ENCODE measurements at regions not wholly inside any gene's neighbourhood (a gene's known extent, or its start where the extent isn't known, plus 50 kb on each side); places are given as distances from the start of the nearest gene placed in this dataset.
"Not testable (repeated sequence)": the region's sequence is repeated elsewhere in the genome, so short reads cannot be mapped to it uniquely, and the experiment has no call there.

DNA sequence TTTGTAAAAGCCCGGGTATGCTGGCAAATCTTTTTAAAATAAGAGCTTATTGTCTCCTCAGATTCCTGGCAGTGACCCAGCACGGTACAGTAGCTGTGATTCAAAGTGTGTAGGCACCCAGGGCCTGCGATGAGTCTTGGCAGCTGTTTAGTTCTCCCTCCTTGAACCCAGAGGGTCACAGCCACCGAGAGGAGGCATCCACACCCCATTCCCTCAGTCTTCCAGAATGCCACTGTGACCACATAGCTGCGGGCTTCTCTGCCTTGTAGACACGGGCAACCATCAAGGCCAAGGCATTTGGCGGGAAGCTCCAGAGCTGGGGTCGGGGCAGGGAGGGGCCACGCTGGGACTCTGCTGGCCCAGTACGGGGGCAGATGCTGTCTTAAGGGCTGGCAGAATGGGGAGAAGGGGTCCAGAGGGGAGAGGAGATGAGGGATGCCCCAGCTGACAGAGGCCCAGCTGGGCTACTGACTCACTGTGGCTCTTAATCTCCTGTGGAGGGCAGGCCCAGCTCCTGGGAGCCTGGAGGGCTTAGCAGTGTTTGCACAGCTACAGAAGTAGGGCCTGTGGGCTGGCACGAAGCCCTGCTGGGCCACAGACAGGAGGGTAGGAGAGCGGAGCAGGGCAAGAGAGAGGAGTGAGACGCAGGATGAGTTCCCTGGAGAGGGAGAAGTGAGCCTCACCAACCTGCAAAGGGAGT, 68.8 kb upstream of the DLG1 start:
- TF ChIP-seq, protein P1, sequence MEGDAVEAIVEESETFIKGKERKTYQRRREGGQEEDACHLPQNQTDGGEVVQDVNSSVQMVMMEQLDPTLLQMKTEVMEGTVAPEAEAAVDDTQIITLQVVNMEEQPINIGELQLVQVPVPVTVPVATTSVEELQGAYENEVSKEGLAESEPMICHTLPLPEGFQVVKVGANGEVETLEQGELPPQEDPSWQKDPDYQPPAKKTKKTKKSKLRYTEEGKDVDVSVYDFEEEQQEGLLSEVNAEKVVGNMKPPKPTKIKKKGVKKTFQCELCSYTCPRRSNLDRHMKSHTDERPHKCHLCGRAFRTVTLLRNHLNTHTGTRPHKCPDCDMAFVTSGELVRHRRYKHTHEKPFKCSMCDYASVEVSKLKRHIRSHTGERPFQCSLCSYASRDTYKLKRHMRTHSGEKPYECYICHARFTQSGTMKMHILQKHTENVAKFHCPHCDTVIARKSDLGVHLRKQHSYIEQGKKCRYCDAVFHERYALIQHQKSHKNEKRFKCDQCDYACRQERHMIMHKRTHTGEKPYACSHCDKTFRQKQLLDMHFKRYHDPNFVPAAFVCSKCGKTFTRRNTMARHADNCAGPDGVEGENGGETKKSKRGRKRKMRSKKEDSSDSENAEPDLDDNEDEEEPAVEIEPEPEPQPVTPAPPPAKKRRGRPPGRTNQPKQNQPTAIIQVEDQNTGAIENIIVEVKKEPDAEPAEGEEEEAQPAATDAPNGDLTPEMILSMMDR (IDR thresholded peaks at IDR 0.05; ENCODE audit: low read depth, low read length, missing control alignments) = no peak
- H3K4me3 ChIP-seq (replicated peaks; ENCODE audit: low read depth, low read length) = no peak overlapping the region
- no peak for DNase-seq (ENCODE audit: extremely low read depth, low read depth)

DNA sequence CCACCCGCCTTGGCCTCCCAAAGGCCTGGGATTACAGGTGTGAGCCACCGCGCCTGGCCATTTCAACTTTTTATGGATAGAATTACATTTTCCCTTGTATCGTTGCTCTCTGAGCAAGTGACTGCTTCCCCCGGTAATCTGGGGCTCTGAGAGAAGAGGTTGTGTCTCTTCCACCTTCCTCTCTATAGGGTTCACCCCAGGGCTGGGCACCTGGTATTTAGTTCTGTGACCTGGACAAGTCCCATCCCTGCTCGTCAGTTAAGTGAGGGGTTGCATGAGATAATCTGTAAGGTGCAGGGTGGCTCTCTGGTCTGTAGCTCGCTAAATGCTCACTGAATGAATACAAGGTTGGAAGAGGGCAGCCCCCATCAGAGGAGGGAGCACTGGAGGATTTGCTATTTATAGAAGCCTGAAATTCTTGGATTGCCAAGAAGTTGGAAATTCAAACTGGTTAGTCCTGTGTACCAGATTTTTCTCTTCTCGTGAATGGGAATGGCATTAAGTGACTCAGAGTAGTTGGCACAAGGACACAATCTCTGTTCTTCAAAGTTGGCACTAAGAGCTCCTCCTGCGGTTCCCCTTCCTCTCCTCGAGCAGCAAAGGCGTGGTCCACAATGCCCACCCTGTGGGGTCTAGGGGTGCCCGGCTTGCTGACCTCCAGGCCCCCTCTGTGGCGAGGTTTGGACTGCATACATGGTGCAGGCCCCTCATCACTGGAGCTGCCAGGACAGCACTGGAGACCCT, 68.1 kb upstream of the DLG1 start:
- no peak overlapping the region for H3K4me3 ChIP-seq (replicated peaks; ENCODE audit: low read depth, low read length)
- DNase-seq (ENCODE audit: extremely low read depth, low read depth) = no peak
- TF ChIP-seq, protein P1 (IDR thresholded peaks at IDR 0.05; ENCODE audit: low read depth, low read length, missing control alignments) = no peak

DNA sequence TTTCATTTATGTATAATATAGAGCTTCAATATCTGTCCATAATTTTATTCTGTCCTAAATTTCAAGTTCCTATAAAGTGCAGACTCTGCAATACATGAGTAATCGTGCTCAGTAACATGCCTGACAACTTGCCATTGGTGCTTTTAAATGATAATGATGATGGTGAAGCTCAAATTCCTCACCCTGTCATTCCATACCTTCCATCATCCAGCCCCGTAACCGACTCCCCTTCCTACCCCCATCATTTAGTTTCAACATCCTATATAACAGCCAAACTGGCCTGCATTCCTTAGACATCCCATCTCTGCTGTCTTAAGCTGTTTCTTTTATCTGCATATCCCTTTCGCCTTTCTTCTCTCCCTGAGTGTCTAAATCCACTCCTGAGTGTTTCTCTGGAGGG, 67.2 kb upstream of the DLG1 start:
- no peak for DNase-seq (ENCODE audit: extremely low read depth, low read depth)
- TF ChIP-seq, protein P1 (IDR thresholded peaks at IDR 0.05; ENCODE audit: low read depth, low read length, missing control alignments) = no peak

DNA sequence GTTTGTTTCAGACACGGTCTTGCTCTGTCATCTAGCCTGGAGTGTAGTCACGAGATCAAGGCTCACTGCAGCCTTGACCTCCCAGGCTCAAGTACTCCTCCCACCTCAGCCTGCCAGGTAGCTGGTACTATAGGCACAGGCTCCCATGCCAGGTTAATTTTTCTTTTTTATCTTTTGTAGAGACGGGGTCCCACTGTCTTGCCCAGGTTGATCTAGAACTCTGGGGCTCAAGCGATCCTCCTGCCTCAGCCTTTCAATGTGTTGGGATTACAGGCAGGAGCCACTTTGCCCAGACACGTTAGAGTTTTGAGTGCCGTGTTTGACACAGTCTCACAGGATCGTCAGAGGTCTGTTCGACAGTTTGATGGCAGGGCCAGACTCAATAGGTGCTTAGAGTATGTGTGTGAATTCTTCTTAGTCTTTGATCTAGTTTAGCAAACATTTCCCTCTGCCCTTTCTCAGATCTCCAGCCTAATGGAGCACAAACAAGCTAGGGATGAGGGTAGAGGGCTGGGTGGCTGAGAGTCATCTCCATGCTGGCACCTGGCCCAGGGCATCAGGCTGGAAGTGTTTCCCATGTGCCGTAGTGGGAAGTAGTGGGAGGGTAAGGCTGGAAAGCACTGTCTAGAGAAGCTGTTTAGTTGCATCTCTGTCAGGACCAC, 66.1 kb upstream of the DLG1 start:
- no peak for DNase-seq (ENCODE audit: extremely low read depth, low read depth)
- TF ChIP-seq, protein P1 (IDR thresholded peaks at IDR 0.05; ENCODE audit: low read depth, low read length, missing control alignments) = no peak
- no peak overlapping the region for H3K4me3 ChIP-seq (replicated peaks; ENCODE audit: low read depth, low read length)

More for the DNA sequence above, 67.2 kb upstream of the DLG1 start:
- no peak overlapping the region for H3K4me3 ChIP-seq (replicated peaks; ENCODE audit: low read depth, low read length)

DNA sequence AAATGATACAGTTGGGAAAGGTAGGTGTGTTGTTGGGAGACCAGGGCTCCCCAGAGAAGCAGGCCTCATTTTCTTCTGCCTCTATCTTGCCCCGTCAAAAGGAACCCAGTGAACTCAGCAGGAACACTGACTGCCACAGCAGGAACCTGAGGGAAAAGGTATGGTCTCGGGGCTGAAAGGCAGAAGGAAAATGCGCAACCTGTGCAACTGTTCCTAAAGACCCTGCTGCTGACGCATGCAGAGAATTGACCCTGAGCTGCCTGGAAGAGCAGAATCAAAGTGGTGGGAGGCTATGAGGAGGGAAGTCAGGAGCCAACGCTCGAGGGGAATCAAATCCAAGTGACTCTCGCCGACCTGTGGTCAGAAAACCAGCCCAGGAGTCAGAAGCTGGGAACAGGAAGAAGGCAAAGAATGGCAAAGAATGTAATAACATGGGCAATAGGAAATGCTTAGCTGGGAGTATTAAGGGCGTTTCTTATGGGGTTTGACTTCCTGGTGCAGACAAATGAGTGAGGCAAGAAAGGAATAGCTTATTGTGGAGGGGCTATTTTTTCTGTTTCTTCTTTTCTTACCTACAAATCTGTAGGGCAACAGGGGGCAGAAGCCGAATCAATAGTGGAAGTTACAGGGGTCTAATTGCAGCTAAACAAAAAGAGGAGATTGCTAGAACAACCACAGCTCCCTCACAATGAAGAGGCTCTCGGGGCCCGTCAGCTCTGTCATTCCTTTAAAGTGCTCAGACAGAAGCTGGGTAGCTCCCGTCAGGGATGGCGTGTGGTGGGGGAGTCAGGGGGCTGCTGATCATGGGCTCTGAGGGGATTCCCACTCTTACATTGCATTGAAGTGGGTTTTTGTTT, 65.4 kb upstream of the DLG1 start:
- TF ChIP-seq, protein P1 (IDR thresholded peaks at IDR 0.05; ENCODE audit: low read depth, low read length, missing control alignments) = no peak

DNA sequence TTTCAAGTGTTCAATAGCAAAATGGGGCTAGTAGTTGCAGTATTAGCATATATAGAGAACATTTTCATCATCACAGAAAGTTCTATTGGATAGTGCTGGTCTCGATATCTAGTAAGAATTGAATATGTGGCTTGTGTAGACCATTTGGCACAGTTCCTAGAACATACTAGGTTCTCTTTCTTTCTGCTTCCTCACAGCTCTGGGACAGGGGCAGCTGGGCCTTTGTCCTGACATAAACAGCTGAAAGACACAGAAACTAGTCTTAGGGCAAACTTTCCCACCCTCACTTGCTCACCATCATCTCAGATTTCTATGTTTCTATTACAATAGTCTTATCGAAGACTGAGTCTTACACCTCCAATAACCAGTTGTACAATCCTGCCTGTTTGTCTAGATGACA, 63.7 kb upstream of the DLG1 start:
- TF ChIP-seq, protein P1 (IDR thresholded peaks at IDR 0.05; ENCODE audit: low read depth, low read length, missing control alignments) = no peak
- no peak overlapping the region for H3K4me3 ChIP-seq (replicated peaks; ENCODE audit: low read depth, low read length)
- no peak for DNase-seq (ENCODE audit: extremely low read depth, low read depth)

More for the DNA sequence above, 65.4 kb upstream of the DLG1 start:
- no peak for DNase-seq (ENCODE audit: extremely low read depth, low read depth)
- H3K4me3 ChIP-seq (replicated peaks; ENCODE audit: low read depth, low read length) = no peak overlapping the region

DNA sequence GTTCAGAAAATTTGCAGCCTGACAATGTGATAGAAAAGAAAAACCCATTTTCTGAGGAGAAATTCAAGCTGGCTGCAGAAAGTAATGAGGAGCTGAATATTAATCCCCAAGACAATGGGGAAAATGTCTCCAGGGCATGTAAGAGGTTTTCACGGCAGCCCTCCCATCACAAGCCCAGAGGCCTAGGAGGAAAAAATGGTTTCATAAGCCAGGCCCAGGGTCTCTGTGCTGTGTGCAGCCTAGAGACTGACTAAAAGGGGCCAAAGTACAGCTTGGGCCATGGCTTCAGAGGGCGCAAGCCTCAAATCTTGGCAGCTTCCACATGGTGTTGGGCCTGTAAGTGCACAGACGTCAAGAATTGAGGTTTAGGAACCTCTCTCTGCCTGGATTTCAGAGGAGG, 61.7 kb upstream of the DLG1 start:
- not testable (repeated sequence) for DNase-seq (ENCODE audit: extremely low read depth, low read depth); H3K4me3 ChIP-seq (replicated peaks; ENCODE audit: low read depth, low read length)

DNA sequence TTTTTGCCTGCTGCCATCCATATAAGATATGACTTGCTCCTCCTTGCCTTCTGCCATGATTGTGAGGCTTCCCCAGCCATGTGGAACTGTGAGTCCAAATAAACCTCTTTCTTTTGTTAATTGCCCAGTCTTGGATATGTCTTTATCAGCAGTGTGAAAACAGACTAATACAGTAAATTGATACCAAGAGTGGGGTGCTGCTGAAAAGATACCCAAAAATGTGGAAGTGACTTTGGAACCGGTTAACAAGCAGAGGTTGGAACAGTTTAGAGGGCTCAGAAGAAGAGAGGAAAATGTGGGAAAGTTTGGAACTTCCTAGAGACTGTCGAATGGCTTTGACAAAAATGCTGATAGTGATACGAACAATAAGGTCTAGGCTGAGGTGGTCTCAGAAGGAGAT, 61.1 kb upstream of the DLG1 start:
- not testable (repeated sequence) for H3K4me3 ChIP-seq (replicated peaks; ENCODE audit: low read depth, low read length); DNase-seq (ENCODE audit: extremely low read depth, low read depth)

All from HFF-Myc (cell line).